OCI-LY7 (cell line): ENCODE measurements at regions not wholly inside any gene's neighbourhood (a gene's known extent, or its start where the extent isn't known, plus 50 kb on each side); places are given as distances from the start of the nearest gene placed in this dataset.

Experiments used
- BruUV-seq: library from RNA; stranded (reverse); fragments of 400-500 nt; replicated peaks from 2 replicates; lab custom pipeline; 2021; lab: Mats Ljungman, UMichigan
- CTCF ChIA-PET: fragments of 300-600 bp; sonication (Branson Sonifier 250); formaldehyde crosslinking; loops from one replicate; lab custom pipeline; 2022; ENCODE audit warnings: antibody characterized with exemption; ENCODE audit not compliant: unreplicated experiment; lab: Charles Lee
- POLR2A ChIA-PET: fragments of 300-600 bp; sonication (Branson Sonifier 250); formaldehyde crosslinking; loops from one replicate; lab custom pipeline; 2022; ENCODE audit warnings: antibody characterized with exemption; lab: Charles Lee
- DNase-seq: peaks from one replicate; pipeline ENCODE4 v3.0.0-alpha.2; 2015; ENCODE audit warnings: low spot score
- H2AFZ ChIP-seq: fragments of 200-600 bp; sonication (generic), shearing (Covaris generic); 2 replicates; pipeline ENCODE4 v1.6.1; 2014; ENCODE audit warnings: mild to moderate bottlenecking, antibody characterized with exemption, low read length, moderate library complexity
- H3K27ac ChIP-seq: fragments of 200-600 bp; sonication (generic); 2 replicates; pipeline ENCODE4 v1.5.1; 2014; ENCODE audit warnings: mixed run types, low read depth, mild to moderate bottlenecking, moderate library complexity, low read length, inconsistent platforms; ENCODE audit not compliant: poor library complexity, severe bottlenecking
- H3K36me3 ChIP-seq: fragments of 200-600 bp; sonication (generic); 2 replicates; pipeline ENCODE4 v1.6.1; 2014; ENCODE audit warnings: mild to moderate bottlenecking, antibody characterized with exemption, low read length, moderate library complexity, mixed read lengths; ENCODE audit not compliant: insufficient read depth
- H3K4me1 ChIP-seq: fragments of 200-600 bp; sonication (generic); 2 replicates; pipeline ENCODE4 v1.5.1; 2014; ENCODE audit warnings: mild to moderate bottlenecking, low read length; ENCODE audit not compliant: insufficient read depth, poor library complexity, severe bottlenecking
- H3K4me2 ChIP-seq: fragments of 200-600 bp; sonication (generic); 2 replicates; pipeline ENCODE4 v1.6.1; 2014; ENCODE audit warnings: mild to moderate bottlenecking, low read length
- H3K4me3 ChIP-seq: fragments of 200-600 bp; sonication (generic); 2 replicates; pipeline ENCODE4 v1.5.1; 2014; ENCODE audit warnings: mild to moderate bottlenecking, low read depth, low read length; ENCODE audit not compliant: poor library complexity, severe bottlenecking
- H3K79me2 ChIP-seq: fragments of 200-600 bp; sonication (generic); 2 replicates; pipeline ENCODE4 v1.6.1; 2016; ENCODE audit warnings: low read depth, mild to moderate bottlenecking, low read length, moderate library complexity, mixed read lengths; ENCODE audit not compliant: insufficient read depth
- H3K9me2 ChIP-seq: fragments of 200-600 bp; sonication (generic); 2 replicates; pipeline ENCODE4 v1.6.1; 2016; ENCODE audit warnings: mild to moderate bottlenecking, low read length, mixed read lengths; ENCODE audit not compliant: insufficient read depth
- H3K9me3 ChIP-seq: fragments of 200-600 bp; sonication (generic); 2 replicates; pipeline ENCODE4 v1.6.1; 2014; ENCODE audit warnings: mild to moderate bottlenecking, mixed run types, low read length, mixed read lengths
- H4K20me1 ChIP-seq: fragments of 200-600 bp; sonication (generic); 2 replicates; pipeline ENCODE4 v1.6.1; 2014; ENCODE audit warnings: mild to moderate bottlenecking, antibody characterized with exemption, low read length, moderate library complexity, mixed read lengths; ENCODE audit not compliant: insufficient read depth
- EZH2phosphoT487 ChIP-seq: fragments of 200-600 bp; sonication (generic); IDR thresholded peaks from 2 replicates; pipeline ENCODE4 v1.6.1; 2018; ENCODE audit warnings: low read depth, borderline replicate concordance, mild to moderate bottlenecking, mixed run types, antibody characterized with exemption, low read length, moderate library complexity, mixed read lengths
- intact Hi-C: fragments of 100-400 bp; cut with micrococcal nuclease; formaldehyde crosslinking; loops from one replicate; pipeline ENCODE4 v1.10.0; 2022; ENCODE audit not compliant: unreplicated experiment
- TF ChIP-seq, protein P1 (sequence below): fragments of 200-600 bp; sonication (generic); conservative IDR thresholded peaks from 2 replicates; pipeline ENCODE4 v1.5.1; 2014; ENCODE audit warnings: mild to moderate bottlenecking, antibody characterized with exemption, low read length, moderate library complexity, mixed read lengths

DNA sequence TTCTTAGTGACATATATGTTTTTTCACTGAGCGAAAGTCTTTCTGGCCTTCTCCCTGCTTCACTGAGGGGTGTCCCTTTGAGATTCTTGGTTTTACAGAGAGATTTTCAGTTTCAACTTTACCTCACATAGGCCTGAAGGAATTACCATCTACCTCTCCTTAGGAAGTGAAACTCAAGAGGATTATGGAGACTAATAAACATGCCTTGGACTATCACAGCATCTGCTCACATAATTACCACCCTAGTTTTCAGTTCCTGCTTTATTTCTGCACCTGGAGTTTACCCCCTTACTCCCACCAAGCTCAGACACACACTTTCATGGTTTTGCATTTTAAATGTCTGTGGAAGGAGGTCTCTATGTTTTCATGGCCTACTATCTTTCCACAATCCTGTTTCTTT, 118.3 kb upstream of the SCAF11 start:
- BruUV-seq, result no TSS peak
- POLR2A ChIA-PET, result interaction anchor here (1.3 kb wide), 1 partner anchor 16 kb away, joined by 3 read pairs; no protein-coding TSS in a partner anchor
- Histone ChIP-seq H3K27ac (peak overlapping the region; percentile 92), H3K9me2 (no peaks in the 10 kb centered on the region), H3K9me3 (peaks cover 19% of the 10 kb centered on the region; the same call in 1 of the 2 replicates), H3K4me1 (peaks cover 56% of the 10 kb centered on the region), H3K4me3 (peak overlapping the region; percentile 32), H2AFZ (peak overlapping the region; percentile 90; the same call in 1 of the 2 replicates), H3K79me2 (no peaks in the 10 kb centered on the region), H4K20me1 (no peaks in the 10 kb centered on the region), H3K36me3 (peaks cover 5% of the 10 kb centered on the region; the same call in 1 of the 2 replicates), H3K4me2 (peak overlapping the region; percentile 61)
- DNase-seq, result peak; percentile 91
- no peak for TF ChIP-seq EZH2phosphoT487
- TF ChIP-seq, protein P1, sequence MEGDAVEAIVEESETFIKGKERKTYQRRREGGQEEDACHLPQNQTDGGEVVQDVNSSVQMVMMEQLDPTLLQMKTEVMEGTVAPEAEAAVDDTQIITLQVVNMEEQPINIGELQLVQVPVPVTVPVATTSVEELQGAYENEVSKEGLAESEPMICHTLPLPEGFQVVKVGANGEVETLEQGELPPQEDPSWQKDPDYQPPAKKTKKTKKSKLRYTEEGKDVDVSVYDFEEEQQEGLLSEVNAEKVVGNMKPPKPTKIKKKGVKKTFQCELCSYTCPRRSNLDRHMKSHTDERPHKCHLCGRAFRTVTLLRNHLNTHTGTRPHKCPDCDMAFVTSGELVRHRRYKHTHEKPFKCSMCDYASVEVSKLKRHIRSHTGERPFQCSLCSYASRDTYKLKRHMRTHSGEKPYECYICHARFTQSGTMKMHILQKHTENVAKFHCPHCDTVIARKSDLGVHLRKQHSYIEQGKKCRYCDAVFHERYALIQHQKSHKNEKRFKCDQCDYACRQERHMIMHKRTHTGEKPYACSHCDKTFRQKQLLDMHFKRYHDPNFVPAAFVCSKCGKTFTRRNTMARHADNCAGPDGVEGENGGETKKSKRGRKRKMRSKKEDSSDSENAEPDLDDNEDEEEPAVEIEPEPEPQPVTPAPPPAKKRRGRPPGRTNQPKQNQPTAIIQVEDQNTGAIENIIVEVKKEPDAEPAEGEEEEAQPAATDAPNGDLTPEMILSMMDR, result no peak
- intact Hi-C loops, result loop anchor here (1.0 to 5.0 kb wide), 3 partner anchors 118 to 380 kb away; partner anchors contain the start of genes SCAF11 and SLC38A1
- CTCF ChIA-PET, result no interaction called here

DNA sequence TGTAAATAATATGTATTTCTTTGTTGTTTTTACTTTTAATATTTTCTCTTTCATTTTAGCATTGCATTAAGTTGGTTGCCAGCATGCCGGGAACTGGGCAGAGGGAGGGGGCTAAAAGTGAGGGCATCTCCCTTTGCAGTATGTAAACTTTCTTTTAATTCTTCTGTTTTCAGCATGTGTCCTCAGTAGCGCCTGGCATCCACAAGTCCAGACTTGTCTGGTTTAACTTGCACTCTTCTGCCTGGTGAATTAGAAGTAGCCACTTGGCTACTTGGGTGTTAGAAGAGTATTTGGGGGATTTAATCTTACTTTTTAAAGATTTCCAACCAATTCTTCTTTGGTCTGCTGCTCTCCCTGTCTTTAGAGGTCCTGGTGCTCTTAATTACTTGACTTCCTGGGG, 117.2 kb upstream of the SCAF11 start:
- peaks cover 13% of the 10 kb centered on the region; the same call in 1 of the 2 replicates for H3K9me3 ChIP-seq
- H3K4me3 ChIP-seq, result no peak overlapping the region
- H3K9me2 ChIP-seq, result no peaks in the 10 kb centered on the region
- no peak for TF ChIP-seq EZH2phosphoT487
- TF ChIP-seq, protein P1, result no peak
- H4K20me1 ChIP-seq, result no peaks in the 10 kb centered on the region
- H3K4me2 ChIP-seq, result peak overlapping the region; percentile 61
- H3K36me3 ChIP-seq, result peaks cover 5% of the 10 kb centered on the region; the same call in 1 of the 2 replicates
- ChIA-PET POLR2A (interaction anchor here (0.7 kb wide), 1 partner anchor 836 kb away, joined by 3 read pairs; no protein-coding TSS in a partner anchor), CTCF (no interaction called here)
- intact Hi-C loops, result loop anchor here (5.0 kb wide), 1 partner anchor 160 kb away; the partner anchor contains the start of gene SLC38A1
- peak; percentile 18 for DNase-seq
- H3K4me1 ChIP-seq, result peaks cover 56% of the 10 kb centered on the region
- peak overlapping the region; percentile 92 for H3K27ac ChIP-seq
- no peaks in the 10 kb centered on the region for H3K79me2 ChIP-seq
- BruUV-seq, result no TSS peak
- peak overlapping the region; percentile 90; the same call in 1 of the 2 replicates for H2AFZ ChIP-seq

DNA sequence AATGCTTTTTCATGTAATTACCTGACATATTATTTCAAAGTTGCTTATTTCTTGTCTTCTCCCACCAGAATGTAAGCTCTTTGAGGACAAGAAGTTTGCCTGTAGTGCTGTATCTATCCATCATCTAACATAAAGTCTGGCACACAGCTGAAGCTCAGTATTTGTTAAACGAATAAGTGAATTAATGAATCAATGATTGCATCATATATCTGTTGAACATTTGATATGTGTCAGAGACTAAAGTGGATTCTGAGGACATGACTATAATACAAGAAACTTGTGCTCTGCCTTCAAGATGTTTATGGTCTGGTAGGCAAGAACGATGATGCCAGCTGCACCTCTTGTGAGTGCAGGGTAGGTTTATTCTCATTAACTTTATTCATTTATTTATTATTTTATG, 115.4 kb upstream of the SCAF11 start:
- H3K27ac ChIP-seq, result no peak overlapping the region
- H3K4me1 ChIP-seq, result peaks cover 42% of the 10 kb centered on the region
- H3K9me3 ChIP-seq, result no peaks in the 10 kb centered on the region
- no peak for DNase-seq
- no peak overlapping the region for H3K4me2 ChIP-seq
- H3K4me3 ChIP-seq, result no peak overlapping the region
- POLR2A ChIA-PET, result interaction anchor here (0.6 to 1.0 kb wide), 5 partner anchors 10 to 734 kb away, joined by 3 to 4 read pairs (median 3); no protein-coding TSS in a partner anchor
- no peak overlapping the region for H2AFZ ChIP-seq
- no TSS peak for BruUV-seq
- intact Hi-C loops, result loop anchor here (5.0 kb wide), 1 partner anchor 162 kb away; the partner anchor contains the start of gene SLC38A1
- no peaks in the 10 kb centered on the region for H3K9me2 ChIP-seq
- no peaks in the 10 kb centered on the region for H3K79me2 ChIP-seq
- no peaks in the 10 kb centered on the region for H4K20me1 ChIP-seq
- H3K36me3 ChIP-seq, result no peaks in the 10 kb centered on the region; the same call in 1 of the 2 replicates
- CTCF ChIA-PET, result no interaction called here
- TF ChIP-seq, protein P1, result no peak
- TF ChIP-seq EZH2phosphoT487, result no peak
